ENCODE measurements at regions not wholly inside any gene's neighbourhood (a gene's known extent, or its start where the extent isn't known, plus 50 kb on each side); places are given as distances from the start of the nearest gene placed in this dataset.

DNA sequence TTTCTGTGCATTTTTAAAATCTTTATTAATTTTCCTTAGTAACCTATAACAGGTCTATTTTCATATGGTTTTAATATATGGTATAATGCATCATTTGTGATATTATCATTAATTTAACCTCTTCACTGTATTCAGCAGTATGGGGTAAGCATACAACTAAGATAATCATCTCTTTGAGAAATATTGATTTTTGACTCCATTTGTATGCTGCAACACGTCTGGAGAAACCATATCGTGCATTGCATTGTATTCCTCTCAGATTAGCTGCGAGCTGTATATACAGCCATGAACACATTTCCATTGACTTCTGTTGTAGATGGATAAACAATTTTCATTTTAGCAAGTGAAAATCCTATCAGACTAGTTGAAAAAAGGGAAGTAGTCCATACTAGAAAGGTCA lies 2275.8 kb upstream of the PCDH20 start:
- no peak for DNase-seq

DNA sequence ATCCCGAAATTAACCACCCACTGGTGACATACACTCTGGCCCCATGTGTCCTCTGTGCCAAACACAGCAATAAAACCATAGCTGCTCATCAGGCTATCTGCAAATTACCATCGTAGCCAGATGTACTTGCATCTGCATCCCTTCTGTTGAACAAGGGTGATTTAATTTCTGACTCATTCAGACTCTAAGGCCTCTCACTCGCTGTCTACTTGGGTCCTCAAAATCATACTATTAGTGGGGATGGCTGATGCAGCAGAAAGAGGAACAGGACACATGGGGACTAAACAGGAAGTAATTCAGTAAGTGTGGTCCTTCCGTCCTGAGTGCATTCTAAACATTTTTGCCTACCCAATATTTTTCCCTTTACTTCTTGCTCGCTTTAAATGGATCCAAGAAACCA lies 2275.0 kb upstream of the PCDH20 start:
- DNase-seq: no peak

- no peak for DNase-seq
Observed at GRCh38 chr13:63684822-63685221, 2269.2 kb upstream of the PCDH20 start.

GRCh38 chr13:63680704-63681103 lies 2265.1 kb upstream of the PCDH20 start:
- DNase-seq: no peak

DNA sequence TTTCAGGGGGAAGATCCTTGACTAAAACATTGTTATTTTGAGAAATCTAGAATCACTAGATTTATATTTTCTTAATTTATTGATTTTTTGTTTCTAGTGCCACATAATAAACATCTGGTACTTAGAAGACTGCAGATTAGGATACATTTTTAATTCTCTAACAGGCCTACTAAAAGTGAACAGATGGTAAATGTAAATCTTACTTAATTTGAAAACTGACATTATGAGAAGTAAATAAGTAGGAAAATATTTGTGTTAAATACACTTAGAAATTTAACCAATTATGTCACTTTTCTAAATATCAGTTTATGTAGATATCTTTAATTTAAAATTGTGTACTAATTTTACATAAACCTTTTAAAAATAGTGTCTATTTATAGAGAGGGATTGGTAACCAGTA lies 2255.6 kb upstream of the PCDH20 start:
- DNase-seq: no peak

GRCh38 chr13:63651394-63651793 lies 2235.7 kb upstream of the PCDH20 start:
- no peak for DNase-seq

DNA sequence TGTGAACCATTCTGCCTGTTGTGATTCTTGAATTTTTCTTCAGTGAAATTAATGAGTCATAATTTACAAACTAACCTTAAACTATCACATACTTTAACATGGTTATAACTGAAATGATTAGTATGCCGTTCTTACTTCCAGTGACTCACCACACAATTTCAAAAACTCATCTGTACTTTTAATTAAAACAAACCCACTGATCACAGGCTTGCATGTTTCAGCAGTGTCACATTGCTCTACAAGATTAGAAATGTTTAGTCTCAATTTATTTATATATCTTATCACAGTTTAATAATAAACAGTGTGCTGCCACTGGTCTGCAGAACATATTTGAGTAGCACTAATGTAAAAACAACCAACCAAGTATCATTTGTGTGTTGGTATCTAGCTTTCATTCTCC lies 2227.9 kb upstream of the PCDH20 start:
- no peak for DNase-seq

DNA sequence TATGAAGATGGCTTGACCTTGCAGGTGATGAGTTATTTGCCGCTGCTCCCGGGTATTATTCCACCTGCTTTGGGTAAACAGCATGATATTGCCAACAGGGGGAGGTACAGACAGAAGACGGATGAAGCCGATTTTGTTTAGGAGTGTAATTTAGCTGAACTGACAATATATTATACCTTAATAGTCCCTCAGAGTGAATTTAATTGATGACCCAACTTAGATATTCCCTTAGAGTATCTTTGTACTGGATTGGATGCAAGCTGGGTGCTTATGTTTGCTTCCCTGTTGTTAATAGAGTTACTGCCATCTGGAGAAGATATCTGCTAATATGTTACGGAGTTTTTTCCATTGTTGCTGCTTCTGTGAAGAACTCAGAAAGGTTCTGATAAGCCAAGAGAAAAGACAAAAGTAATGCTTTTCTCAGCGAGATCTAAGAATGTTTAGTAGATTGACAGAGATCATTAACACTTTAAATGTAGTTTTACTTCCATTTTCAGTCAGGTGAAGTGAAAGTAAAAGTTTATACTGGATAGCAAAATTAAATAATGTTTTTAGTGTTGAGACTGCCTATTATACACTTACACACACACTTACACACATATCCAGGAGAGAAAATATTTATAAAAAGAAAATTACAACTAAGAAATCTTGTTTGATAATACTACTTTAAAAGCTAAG lies 2220.8 kb upstream of the PCDH20 start:
- DNase-seq: no peak

DNA sequence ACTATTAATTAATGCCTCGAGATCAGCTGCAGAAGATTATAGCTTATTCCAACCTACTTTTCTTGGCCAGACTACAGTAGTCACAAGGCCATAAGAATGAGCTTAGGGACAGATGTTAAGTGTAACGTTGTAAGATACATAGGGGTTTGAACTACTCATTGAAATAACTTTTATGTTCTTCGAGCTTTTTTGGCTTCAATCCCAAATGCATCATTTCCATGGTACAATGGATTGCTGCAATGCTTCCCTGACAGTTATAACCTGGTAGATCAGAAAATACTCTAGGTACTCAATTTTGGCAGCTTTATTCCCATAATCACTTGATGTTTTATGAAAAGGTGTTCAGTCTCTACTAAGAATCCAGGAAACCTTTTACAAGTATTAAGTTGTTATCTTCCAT lies 2216.7 kb upstream of the PCDH20 start:
- no peak for DNase-seq

DNA sequence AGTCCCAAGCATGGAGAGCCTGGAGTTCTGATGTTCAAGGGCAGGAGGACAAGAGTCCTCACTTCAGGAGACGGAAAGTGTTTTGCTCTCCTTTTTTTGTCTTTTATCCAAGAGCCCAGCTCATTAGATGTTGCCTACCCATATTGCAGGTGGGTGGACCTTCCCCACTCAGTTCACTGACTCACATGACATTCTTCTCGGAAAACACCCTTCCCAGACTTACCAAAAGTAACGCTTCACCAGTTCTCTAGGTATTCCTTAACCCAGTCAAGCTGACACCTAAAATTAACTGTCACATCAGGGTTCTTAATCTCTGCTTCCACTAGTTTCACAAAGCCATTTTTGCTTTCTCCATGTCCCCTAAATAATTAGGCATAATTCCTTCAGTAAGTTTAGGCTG lies 2215.4 kb upstream of the PCDH20 start:
- DNase-seq: no peak

DNA sequence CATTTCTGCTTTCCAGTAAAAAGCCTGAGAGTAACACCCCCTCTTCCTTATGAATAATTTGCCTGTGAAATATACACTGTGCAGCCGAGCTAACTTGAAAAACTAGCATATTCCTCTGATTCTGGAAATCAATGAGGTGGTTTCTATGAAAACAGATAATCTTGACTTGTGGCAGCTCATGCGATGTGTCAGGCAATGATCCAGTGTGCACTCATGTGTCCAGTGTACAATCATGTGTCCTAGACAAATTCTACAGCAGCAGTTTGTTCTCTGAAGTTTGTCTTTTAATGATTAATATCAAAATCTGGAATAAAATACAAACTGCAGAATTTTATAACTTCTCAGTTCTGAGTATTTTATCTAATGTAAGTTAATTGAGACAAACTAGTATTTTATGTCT lies 2213.9 kb upstream of the PCDH20 start:
- no peak for DNase-seq

GRCh38 chr13:63628310-63628709 lies 2212.7 kb upstream of the PCDH20 start:
- no peak for DNase-seq

GRCh38 chr13:63625869-63626268 lies 2210.2 kb upstream of the PCDH20 start:
- no peak for DNase-seq

DNA sequence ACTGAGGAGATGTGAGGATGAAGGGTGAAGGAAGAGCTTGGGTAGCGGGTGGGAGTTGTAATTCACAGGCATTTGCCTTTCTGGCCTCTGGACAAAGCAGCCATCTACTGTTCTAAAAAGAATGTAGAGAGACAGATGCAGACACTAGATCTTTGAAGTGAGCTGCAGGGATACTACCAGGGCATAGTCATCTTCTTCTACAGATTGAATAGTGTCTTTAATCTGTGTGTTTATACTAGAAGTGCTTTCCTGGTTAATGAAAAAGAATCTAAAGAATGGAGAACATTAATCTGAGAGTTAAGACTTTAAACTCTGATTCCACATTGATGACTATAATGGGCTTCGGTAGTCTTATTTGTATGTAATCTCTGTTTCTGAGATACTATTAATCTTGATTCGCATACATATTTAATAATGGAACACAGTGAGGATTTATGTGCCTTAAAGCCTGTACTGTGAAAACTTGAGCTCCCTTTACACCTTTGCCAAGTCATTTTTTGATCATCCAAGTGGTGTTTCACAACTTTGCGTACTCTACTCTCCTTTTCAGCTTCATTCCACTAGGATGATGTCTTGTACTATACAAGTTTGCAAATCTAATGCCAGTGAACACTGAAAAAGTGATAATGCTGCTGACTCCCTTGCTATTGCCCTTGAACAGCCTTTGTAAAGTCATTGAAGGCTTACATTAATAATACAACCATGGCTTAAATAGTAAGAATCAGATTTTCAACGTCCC lies 2199.4 kb upstream of the PCDH20 start:
- DNase-seq: no peak

DNA sequence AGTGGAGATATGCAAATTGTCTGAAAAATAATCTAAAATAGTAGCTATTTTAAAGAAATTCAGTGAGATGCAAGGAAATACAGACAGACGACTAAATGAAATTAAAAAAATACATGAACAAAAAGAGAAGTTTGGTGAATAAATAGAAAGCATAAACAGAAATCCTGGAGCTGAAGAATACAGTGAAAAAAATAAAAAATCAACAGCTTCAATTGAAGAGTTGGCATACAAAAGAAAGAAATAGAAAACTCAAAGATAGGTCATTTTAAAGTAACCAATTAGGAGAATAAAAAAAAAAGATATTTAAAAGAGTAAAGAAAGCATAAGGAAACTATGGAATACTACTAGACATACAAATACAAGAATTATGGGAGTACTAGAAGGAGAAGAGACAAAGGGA lies 2191.5 kb upstream of the PCDH20 start:
- DNase-seq: no peak

GRCh38 chr13:63605962-63606361 lies 2190.3 kb upstream of the PCDH20 start:
- no peak for DNase-seq

DNA sequence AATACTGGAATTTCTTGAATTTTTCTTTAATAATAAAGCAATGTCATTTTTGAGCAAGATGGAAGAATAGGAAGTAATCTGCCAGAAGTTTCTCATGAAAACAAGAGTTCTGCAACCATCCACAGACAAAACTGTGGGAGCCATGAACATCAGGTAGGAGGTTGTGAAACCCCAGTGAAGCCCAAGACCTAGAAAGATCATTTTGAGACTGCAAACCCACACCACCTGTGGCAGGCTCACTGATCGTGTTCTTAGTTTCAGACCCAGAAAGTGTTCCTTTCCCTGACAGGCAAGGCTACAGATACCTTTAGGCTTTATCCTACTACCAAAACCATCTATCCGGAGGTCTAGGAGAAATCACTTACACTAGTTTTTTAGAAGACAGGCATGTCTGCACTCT lies 2189.8 kb upstream of the PCDH20 start:
- DNase-seq: no peak

- no peak for DNase-seq
Observed at GRCh38 chr13:63595811-63596210, 2180.2 kb upstream of the PCDH20 start.

DNA sequence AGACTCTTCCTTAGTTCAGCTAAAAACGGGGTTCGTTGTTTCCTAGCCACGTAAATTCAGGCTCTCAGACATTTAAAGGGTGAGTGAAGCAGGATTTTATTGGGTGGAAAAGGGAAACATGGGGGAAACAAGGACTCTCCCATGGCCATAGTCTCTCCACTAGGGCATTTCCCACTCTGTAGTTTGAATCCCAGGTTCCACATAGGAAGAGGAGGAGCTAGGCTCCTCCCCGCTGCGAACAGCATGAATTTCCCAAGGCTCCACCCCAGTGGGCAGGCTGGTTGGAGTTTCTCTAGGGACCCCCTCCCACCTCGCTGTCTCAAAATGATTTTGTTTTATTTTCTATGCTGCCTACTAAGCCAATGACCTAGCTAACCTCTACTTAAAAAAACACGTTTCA lies 2170.8 kb upstream of the PCDH20 start:
- no peak for DNase-seq

GRCh38 chr13:63578796-63579195 lies 2163.1 kb upstream of the PCDH20 start:
- no peak for DNase-seq

DNA sequence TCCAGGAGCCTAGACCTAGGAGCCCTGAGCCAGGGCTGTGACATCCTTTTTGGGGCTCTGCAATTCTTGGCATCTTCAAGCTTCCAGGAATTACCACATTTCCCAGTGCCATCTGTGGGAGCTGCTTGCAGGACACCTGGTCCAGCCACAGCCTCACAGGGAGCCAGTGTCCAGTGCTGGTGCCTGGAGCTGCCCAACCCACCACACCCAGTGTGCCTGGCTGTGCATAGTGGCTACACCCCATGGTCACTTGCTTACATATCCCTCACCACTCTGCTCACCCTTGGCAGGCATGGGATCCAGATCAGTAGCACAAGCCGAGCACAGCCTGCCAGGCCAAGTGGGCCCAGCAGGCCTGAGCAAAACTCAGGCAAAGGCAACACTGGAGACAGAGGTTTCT lies 2151.4 kb upstream of the PCDH20 start:
- DNase-seq: no peak

DNA sequence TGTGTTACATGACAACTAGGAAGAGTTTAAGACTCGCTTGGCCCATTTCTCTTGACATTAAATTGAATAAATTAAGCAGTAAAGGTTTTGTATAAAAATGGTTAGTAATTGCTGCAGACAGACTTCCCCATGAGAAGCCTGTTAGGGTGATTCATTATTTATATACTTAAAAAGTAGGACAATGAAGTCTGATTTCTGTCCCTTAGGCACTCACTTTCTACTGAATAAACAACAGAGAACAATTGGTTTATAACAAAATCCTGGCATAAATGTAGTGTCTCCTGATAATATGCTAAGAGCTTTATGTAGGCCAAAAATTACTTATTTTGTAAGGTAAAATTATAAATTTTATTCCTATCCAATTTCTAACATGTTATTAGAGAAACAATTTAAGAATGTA lies 2138.5 kb upstream of the PCDH20 start:
- no peak for DNase-seq

- no peak for DNase-seq
Observed at GRCh38 chr13:63551731-63552130, 2136.1 kb upstream of the PCDH20 start.

DNA sequence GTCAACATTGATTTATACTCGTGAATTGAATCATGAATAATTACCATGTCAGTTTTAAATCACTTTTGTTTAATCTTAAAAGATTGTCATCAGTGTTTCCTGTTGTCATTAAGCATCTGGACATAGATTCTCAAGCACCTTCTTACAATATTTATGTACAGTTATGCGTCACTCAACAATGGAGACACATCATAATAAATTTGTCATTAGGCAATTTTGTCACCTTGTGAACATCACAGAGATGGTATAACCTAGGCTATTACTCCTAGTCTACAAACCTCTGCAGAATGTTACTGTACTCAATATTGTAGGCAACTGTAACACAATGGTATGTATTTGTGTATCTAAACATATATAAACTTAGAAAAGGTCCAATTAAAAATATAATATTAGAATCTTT lies 2130.9 kb upstream of the PCDH20 start:
- no peak for DNase-seq

DNA sequence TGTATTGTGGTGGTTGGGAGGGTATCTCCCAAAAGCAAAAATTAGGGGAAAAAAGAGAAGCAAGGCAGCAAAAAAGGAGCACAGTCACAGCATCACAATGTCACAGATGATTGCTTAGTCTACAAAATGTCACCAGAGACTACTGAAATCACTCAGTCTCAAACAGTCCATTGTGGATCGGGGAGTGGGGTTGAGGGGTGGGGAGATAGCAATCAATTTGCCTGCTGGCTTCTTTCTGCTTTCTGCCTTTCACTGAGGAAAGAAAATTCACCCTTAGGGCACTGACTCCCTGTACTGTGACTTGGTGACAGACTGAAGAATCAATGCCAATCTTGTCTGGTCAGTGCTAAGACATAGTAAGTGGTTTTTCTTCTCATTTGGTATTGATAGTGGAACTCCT lies 2127.1 kb upstream of the PCDH20 start:
- no peak for DNase-seq

All from stimulated activated naive CD4-positive, alpha-beta T cell (primary cell).